Lung (tissue), 11 donors: ENCODE measurements at regions not wholly inside any gene's neighbourhood (a gene's known extent, or its start where the extent isn't known, plus 50 kb on each side); places are given as distances from the start of the nearest gene placed in this dataset.

Source experiments
- ATAC-seq: fragments of 200-7000 bp; cut with Tn5 transposase; one replicate; pipeline ENCODE4 v1.9.1; 2020; ENCODE audit warnings: moderate number of reproducible peaks; ENCODE audit not compliant: insufficient read depth, low FRiP score
- DNase-seq, 3 donors: peaks; one replicate each; pipeline ENCODE4 v3.0.0-alpha.2; 2013 to 2017
- H3K27ac ChIP-seq, 2 donors: one replicate each; pipeline ENCODE4 v1.5.1; 2013; ENCODE audit warnings: mild to moderate bottlenecking in 2 of 2, moderate library complexity in 2 of 2, control low read depth in 1 of 2, inconsistent platforms in 1 of 2, low read depth in 1 of 2, low read length in 1 of 2
- H3K27me3 ChIP-seq, 3 donors: one replicate each; pipeline ENCODE4 v1.5.1; 2013; ENCODE audit warnings: low read length in 2 of 3; ENCODE audit not compliant: control insufficient read depth in 3 of 3, insufficient read depth in 3 of 3
- H3K36me3 ChIP-seq, 4 donors: one replicate each; pipeline ENCODE4 v1.5.1; 2013; ENCODE audit warnings: low read length in 4 of 4, mild to moderate bottlenecking in 1 of 4, moderate library complexity in 1 of 4; ENCODE audit not compliant: control insufficient read depth in 4 of 4, insufficient read depth in 4 of 4
- H3K4me1 ChIP-seq, 5 donors: one replicate each; pipeline ENCODE4 v1.5.1; 2013; ENCODE audit warnings: low read length in 5 of 5, mild to moderate bottlenecking in 2 of 5, moderate library complexity in 1 of 5; ENCODE audit not compliant: control insufficient read depth in 5 of 5, insufficient read depth in 5 of 5
- H3K4me3 ChIP-seq: one replicate; pipeline ENCODE4 v1.5.1; 2013; ENCODE audit warnings: mild to moderate bottlenecking, control low read depth, moderate library complexity
- H3K9ac ChIP-seq, 2 donors: one replicate each; pipeline ENCODE4 v1.5.1; 2013; ENCODE audit warnings: low read length in 2 of 2, control low read depth in 1 of 2; ENCODE audit not compliant: insufficient read depth in 1 of 2
- H3K9me3 ChIP-seq, 4 donors: one replicate each; pipeline ENCODE4 v1.5.1; 2013; ENCODE audit warnings: low read length in 3 of 4, mild to moderate bottlenecking in 1 of 4, moderate library complexity in 1 of 4; ENCODE audit not compliant: control insufficient read depth in 4 of 4, insufficient read depth in 3 of 4
- WGBS, 2 donors: extraction: QIAGEN DNeasy Blood & Tissue Kit; methylation state at CpG; one replicate each; pipeline ENCODE4 v1.1.7; 2013; 5-methylcytosine and 5-hydroxymethylcytosine counted together
- TF ChIP-seq, protein P1 (sequence below): IDR thresholded peaks from 2 replicates; pipeline ENCODE4 v1.5.1; 2012; ENCODE audit warnings: mild to moderate bottlenecking; ENCODE audit errors: control extremely low read depth, extremely low read depth
- donor health status: control.
- donor health status: control.
- donor health status: Bipolar disorder and iron deficiency.
- donor health status: healthy.
- donor health status: DM: yes; HTN: yes; CAD: no.

- Histone ChIP-seq H3K4me3 (no peak overlapping the region), H3K36me3 (no peaks in the 10 kb centered on the region), H3K9me3 (peaks cover 0 to 10% (median 7%) of the 10 kb centered on the region in 4 donors), H3K27ac (peak overlapping the region; percentile 14 to 47), H3K9ac (no peak overlapping the region), H3K4me1 (peaks cover 0 to 13% (median 4%) of the 10 kb centered on the region in 5 donors), H3K27me3 (no peaks in the 10 kb centered on the region)
- TF ChIP-seq, protein P1, sequence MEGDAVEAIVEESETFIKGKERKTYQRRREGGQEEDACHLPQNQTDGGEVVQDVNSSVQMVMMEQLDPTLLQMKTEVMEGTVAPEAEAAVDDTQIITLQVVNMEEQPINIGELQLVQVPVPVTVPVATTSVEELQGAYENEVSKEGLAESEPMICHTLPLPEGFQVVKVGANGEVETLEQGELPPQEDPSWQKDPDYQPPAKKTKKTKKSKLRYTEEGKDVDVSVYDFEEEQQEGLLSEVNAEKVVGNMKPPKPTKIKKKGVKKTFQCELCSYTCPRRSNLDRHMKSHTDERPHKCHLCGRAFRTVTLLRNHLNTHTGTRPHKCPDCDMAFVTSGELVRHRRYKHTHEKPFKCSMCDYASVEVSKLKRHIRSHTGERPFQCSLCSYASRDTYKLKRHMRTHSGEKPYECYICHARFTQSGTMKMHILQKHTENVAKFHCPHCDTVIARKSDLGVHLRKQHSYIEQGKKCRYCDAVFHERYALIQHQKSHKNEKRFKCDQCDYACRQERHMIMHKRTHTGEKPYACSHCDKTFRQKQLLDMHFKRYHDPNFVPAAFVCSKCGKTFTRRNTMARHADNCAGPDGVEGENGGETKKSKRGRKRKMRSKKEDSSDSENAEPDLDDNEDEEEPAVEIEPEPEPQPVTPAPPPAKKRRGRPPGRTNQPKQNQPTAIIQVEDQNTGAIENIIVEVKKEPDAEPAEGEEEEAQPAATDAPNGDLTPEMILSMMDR, result peak; percentile 10
- DNase-seq (peak in 1 of 3 donors; percentile 28), ATAC-seq (peak; percentile 17)
- 35 to 62% methylated on average over 2 of the region's 2 CpGs for WGBS, 2 donors
Observed at GRCh38 chr6:4313044-4313686, 177.8 kb upstream of the ECI2 start.

- H3K9me3 ChIP-seq, result peaks cover 0 to 10% (median 7%) of the 10 kb centered on the region in 4 donors
- no peak overlapping the region for H3K27ac ChIP-seq
- H3K36me3 ChIP-seq, result no peaks in the 10 kb centered on the region
- no peaks in the 10 kb centered on the region for H3K27me3 ChIP-seq
- TF ChIP-seq, protein P1, result no peak
- DNase-seq (no peak), ATAC-seq (no peak)
- peaks cover 0 to 5% (median 3%) of the 10 kb centered on the region in 5 donors for H3K4me1 ChIP-seq
- H3K9ac ChIP-seq, result no peak overlapping the region
- H3K4me3 ChIP-seq, result no peak overlapping the region
Observed at GRCh38 chr6:4311976-4312860, 176.8 kb upstream of the ECI2 start.

- no peaks in the 10 kb centered on the region for H3K4me1 ChIP-seq
- WGBS, 2 donors, result 64 to 81% methylated on average over 3 of the region's 3 CpGs
- no peaks in the 10 kb centered on the region for H3K27me3 ChIP-seq
- H3K36me3 ChIP-seq, result no peaks in the 10 kb centered on the region
- no peak overlapping the region for H3K4me3 ChIP-seq
- DNase-seq (no peak), ATAC-seq (no peak)
- TF ChIP-seq, protein P1, result no peak
- no peak overlapping the region for H3K27ac ChIP-seq
- no peak overlapping the region for H3K9ac ChIP-seq
- peaks cover 0 to 10% (median 7%) of the 10 kb centered on the region in 4 donors for H3K9me3 ChIP-seq
Observed at GRCh38 chr6:4309540-4309939, 174.2 kb upstream of the ECI2 start.
